ENCODE measurements at regions not wholly inside any gene's neighbourhood (a gene's known extent, or its start where the extent isn't known, plus 50 kb on each side); places are given as distances from the start of the nearest gene placed in this dataset.

DNA sequence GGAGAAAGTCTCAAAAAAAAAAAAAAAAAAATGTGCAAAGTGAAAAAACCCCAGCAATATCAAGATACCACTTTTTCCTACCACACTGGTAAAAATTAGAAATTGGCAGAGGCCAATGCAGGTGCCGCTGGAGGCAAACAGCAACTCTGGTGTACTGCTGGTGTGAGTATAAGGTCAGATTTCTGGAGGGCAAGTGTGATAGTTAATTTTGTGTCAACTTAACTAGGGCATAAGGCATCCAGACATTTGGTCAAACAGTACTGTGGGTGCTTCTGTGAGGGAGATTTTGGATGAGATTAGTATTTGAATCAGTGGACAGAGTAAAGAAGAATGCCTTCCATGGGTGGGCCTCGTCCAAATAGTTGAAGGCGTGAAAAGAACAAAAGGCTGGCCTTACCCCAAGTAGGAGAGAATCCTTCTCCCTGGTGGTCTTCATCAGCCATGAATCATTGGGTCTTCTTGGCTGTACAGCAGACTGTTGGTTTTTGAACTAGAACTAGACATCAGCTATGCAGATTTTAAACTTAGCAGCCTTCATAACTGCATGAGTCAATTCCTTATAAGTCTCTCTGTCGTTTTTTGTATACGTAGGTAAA is 52.8 kb upstream of the FHL2 start:
- no peak for DNase-seq (ENCODE audit: low read depth)

DNA sequence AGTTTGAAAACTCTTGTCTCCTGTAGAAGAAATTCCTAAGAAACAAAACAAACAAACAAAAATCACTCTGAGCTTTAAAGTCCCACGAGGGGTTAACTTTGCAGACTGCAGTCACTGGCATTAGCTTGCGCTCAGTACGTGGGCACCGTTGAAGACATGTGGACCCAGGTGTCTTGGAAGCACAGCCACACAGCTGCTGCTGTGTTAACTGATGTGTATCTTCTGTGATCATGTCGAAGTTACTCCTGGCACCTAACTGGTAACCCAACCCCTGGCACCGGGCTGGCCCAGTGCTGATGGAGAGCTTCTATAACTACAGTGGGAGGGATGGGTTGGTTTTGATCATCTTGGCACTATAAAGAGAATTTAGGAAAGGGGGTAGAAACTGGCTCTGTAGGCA is 51.6 kb upstream of the FHL2 start:
- DNase-seq (ENCODE audit: low read depth), result no peak

DNA sequence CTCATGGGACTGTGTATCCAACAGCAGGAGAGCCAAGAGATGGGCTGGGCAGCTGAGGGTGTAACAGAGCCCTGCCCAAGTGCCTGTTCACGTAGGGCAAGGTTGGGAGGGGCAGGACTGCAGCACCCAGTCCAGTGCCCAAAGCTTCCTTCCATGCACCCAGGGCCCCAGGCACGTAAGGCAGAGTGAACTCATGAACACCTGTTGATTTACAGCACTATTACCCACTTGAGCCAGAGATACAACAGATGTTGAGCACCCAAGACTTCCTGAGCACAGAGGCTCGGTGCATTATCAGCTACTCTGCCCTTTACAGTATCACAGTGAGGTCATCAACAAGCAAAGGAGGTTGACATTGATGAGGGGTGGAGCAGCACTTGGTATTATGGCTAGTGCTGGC is 50.2 kb upstream of the FHL2 start:
- DNase-seq (ENCODE audit: low read depth), result no peak

All from Daoy (cell line).